Activated naive CD8-positive, alpha-beta T cell treated with anti-CD3 and anti-CD28 coated beads, Interleukin-2, amount 10 ng/mL, durations not matched to agents 7 days and 5 days (primary cell): ENCODE measurements at regions not wholly inside any gene's neighbourhood (a gene's known extent, or its start where the extent isn't known, plus 50 kb on each side); places are given as distances from the start of the nearest gene placed in this dataset.

Source experiments
- ATAC-seq: fragments of 150-1000 bp; cut with Tn5 transposase; one replicate; pipeline ENCODE4 v1.10.0; 2021; ENCODE audit warnings: low read depth, moderate library complexity
- POLR2A ChIA-PET: fragments of 350-600 bp; sonication (Branson Sonifier 250); formaldehyde crosslinking; loops from one replicate; lab custom pipeline; 2021; ENCODE audit warnings: antibody characterized with exemption; lab: Charles Lee
- DNase-seq: peaks from one replicate; pipeline ENCODE4 v3.0.0; 2021
- H3K27ac Mint-ChIP-seq: one replicate; pipeline ENCODE4 v1.8.0; 2022; ENCODE audit warnings: mild to moderate bottlenecking, mixed read lengths
- H3K27me3 Mint-ChIP-seq: one replicate; pipeline ENCODE4 v1.8.0; 2022; ENCODE audit warnings: mild to moderate bottlenecking, moderate library complexity, mixed read lengths
- H3K36me3 Mint-ChIP-seq: one replicate; pipeline ENCODE4 v1.8.0; 2021; ENCODE audit warnings: mild to moderate bottlenecking, mixed read lengths
- H3K4me1 Mint-ChIP-seq: one replicate; pipeline ENCODE4 v1.8.0; 2021; ENCODE audit warnings: mixed read lengths
- H3K4me3 Mint-ChIP-seq: one replicate; pipeline ENCODE4 v1.8.0; 2022; ENCODE audit warnings: mild to moderate bottlenecking, moderate library complexity, mixed read lengths
- H3K9me3 Mint-ChIP-seq: one replicate; pipeline ENCODE4 v1.8.0; 2021; ENCODE audit warnings: mixed read lengths

GRCh38 chr1:98101364-98101763 lies 180.5 kb upstream of the DPYD start:
- no peaks in the 10 kb centered on the region for H3K36me3 Mint-ChIP-seq
- no peak for ATAC-seq
- no peak overlapping the region for H3K27ac Mint-ChIP-seq
- H3K4me3 Mint-ChIP-seq, result no peak overlapping the region
- H3K27me3 Mint-ChIP-seq, result no peaks in the 10 kb centered on the region
- POLR2A ChIA-PET, result no interaction called here
- no peak for DNase-seq
- H3K9me3 Mint-ChIP-seq, result no peaks in the 10 kb centered on the region
- H3K4me1 Mint-ChIP-seq, result no peaks in the 10 kb centered on the region

GRCh38 chr1:98099501-98099900 lies 178.7 kb upstream of the DPYD start:
- Mint-ChIP-seq H3K4me3 (no peak overlapping the region), H3K27ac (no peak overlapping the region), H3K9me3 (no peaks in the 10 kb centered on the region), H3K4me1 (no peaks in the 10 kb centered on the region), H3K27me3 (no peaks in the 10 kb centered on the region), H3K36me3 (no peaks in the 10 kb centered on the region)
- no peak for ATAC-seq
- POLR2A ChIA-PET, result no interaction called here
- no peak for DNase-seq

- Mint-ChIP-seq H3K4me3 (no peak overlapping the region), H3K9me3 (no peaks in the 10 kb centered on the region), H3K27ac (no peak overlapping the region), H3K27me3 (no peaks in the 10 kb centered on the region), H3K4me1 (no peaks in the 10 kb centered on the region), H3K36me3 (no peaks in the 10 kb centered on the region)
- ATAC-seq (no peak), DNase-seq (no peak)
- POLR2A ChIA-PET, result interaction anchor here (0.6 kb wide), 1 partner anchor 765 kb away, joined by 7 read pairs; no protein-coding TSS in a partner anchor
These were observed 177.6 kb upstream of the DPYD start for GRCh38 chr1:98098473-98098872.

GRCh38 chr1:98090351-98090750 lies 169.5 kb upstream of the DPYD start:
- no peak for DNase-seq
- POLR2A ChIA-PET, result no interaction called here
- no peak for ATAC-seq

GRCh38 chr1:98088381-98088780 lies 167.5 kb upstream of the DPYD start:
- Mint-ChIP-seq H3K4me1 (no peaks in the 10 kb centered on the region), H3K27me3 (peaks cover 2% of the 10 kb centered on the region), H3K27ac (no peak overlapping the region), H3K4me3 (no peak overlapping the region), H3K36me3 (no peaks in the 10 kb centered on the region), H3K9me3 (no peaks in the 10 kb centered on the region)
- ATAC-seq, result no peak
- POLR2A ChIA-PET, result no interaction called here
- DNase-seq, result no peak

More at GRCh38 chr1:98090351-98090750, 169.5 kb upstream of the DPYD start:
- Mint-ChIP-seq H3K27ac (no peak overlapping the region), H3K4me1 (no peaks in the 10 kb centered on the region), H3K9me3 (no peaks in the 10 kb centered on the region), H3K27me3 (no peaks in the 10 kb centered on the region), H3K4me3 (no peak overlapping the region), H3K36me3 (no peaks in the 10 kb centered on the region)

- Mint-ChIP-seq H3K27ac (no peak overlapping the region), H3K9me3 (no peaks in the 10 kb centered on the region), H3K27me3 (peaks cover 2% of the 10 kb centered on the region), H3K4me3 (no peak overlapping the region), H3K4me1 (no peaks in the 10 kb centered on the region), H3K36me3 (no peaks in the 10 kb centered on the region)
- DNase-seq (no peak), ATAC-seq (no peak)
- POLR2A ChIA-PET, result no interaction called here
These were observed 166.1 kb upstream of the DPYD start for GRCh38 chr1:98086796-98087441.

GRCh38 chr1:98086156-98086555 lies 165.3 kb upstream of the DPYD start:
- DNase-seq (no peak), ATAC-seq (no peak)
- H3K4me1 Mint-ChIP-seq, result no peaks in the 10 kb centered on the region
- H3K4me3 Mint-ChIP-seq, result no peak overlapping the region
- no peaks in the 10 kb centered on the region for H3K9me3 Mint-ChIP-seq
- POLR2A ChIA-PET, result no interaction called here
- H3K36me3 Mint-ChIP-seq, result no peaks in the 10 kb centered on the region
- H3K27me3 Mint-ChIP-seq, result peaks cover 2% of the 10 kb centered on the region
- no peak overlapping the region for H3K27ac Mint-ChIP-seq

- Mint-ChIP-seq H3K9me3 (no peaks in the 10 kb centered on the region), H3K27me3 (peaks cover 2% of the 10 kb centered on the region), H3K27ac (no peak overlapping the region), H3K4me3 (no peak overlapping the region), H3K4me1 (no peaks in the 10 kb centered on the region), H3K36me3 (no peaks in the 10 kb centered on the region)
- no peak for ATAC-seq
- POLR2A ChIA-PET, result no interaction called here
- no peak for DNase-seq
These were observed 163.4 kb upstream of the DPYD start for GRCh38 chr1:98084188-98084587.

GRCh38 chr1:98081944-98082343 lies 161.1 kb upstream of the DPYD start:
- Mint-ChIP-seq H3K9me3 (no peaks in the 10 kb centered on the region), H3K27ac (no peak overlapping the region), H3K4me3 (no peak overlapping the region), H3K4me1 (no peaks in the 10 kb centered on the region), H3K27me3 (peaks cover 2% of the 10 kb centered on the region), H3K36me3 (no peaks in the 10 kb centered on the region)
- POLR2A ChIA-PET, result no interaction called here
- ATAC-seq (no peak), DNase-seq (no peak)

- no peak for DNase-seq
- ATAC-seq, result no peak
- H3K27me3 Mint-ChIP-seq, result peaks cover 2% of the 10 kb centered on the region
- H3K4me3 Mint-ChIP-seq, result no peak overlapping the region
- no peaks in the 10 kb centered on the region for H3K36me3 Mint-ChIP-seq
- H3K27ac Mint-ChIP-seq, result no peak overlapping the region
- peaks cover 3% of the 10 kb centered on the region for H3K4me1 Mint-ChIP-seq
- no peaks in the 10 kb centered on the region for H3K9me3 Mint-ChIP-seq
- POLR2A ChIA-PET, result no interaction called here
These were observed 157.8 kb upstream of the DPYD start for GRCh38 chr1:98078596-98078995.

GRCh38 chr1:98077691-98078090 lies 156.9 kb upstream of the DPYD start:
- Mint-ChIP-seq H3K36me3 (no peaks in the 10 kb centered on the region), H3K4me3 (no peak overlapping the region), H3K27me3 (peaks cover 2% of the 10 kb centered on the region), H3K27ac (no peak overlapping the region), H3K4me1 (peaks cover 3% of the 10 kb centered on the region), H3K9me3 (no peaks in the 10 kb centered on the region)
- DNase-seq (no peak), ATAC-seq (no peak)
- POLR2A ChIA-PET, result no interaction called here

GRCh38 chr1:98075626-98076025 lies 154.8 kb upstream of the DPYD start:
- DNase-seq, result no peak
- Mint-ChIP-seq H3K27ac (no peak overlapping the region), H3K27me3 (peaks cover 6% of the 10 kb centered on the region), H3K36me3 (no peaks in the 10 kb centered on the region), H3K9me3 (no peaks in the 10 kb centered on the region), H3K4me1 (peaks cover 3% of the 10 kb centered on the region), H3K4me3 (no peak overlapping the region)
- POLR2A ChIA-PET, result no interaction called here
- ATAC-seq, result no peak

GRCh38 chr1:98073823-98074222 lies 153.0 kb upstream of the DPYD start:
- Mint-ChIP-seq H3K4me3 (no peak overlapping the region), H3K4me1 (peaks cover 3% of the 10 kb centered on the region), H3K27me3 (peaks cover 6% of the 10 kb centered on the region), H3K9me3 (no peaks in the 10 kb centered on the region), H3K36me3 (no peaks in the 10 kb centered on the region), H3K27ac (no peak overlapping the region)
- POLR2A ChIA-PET, result no interaction called here
- ATAC-seq (no peak), DNase-seq (no peak)

GRCh38 chr1:98073106-98073505 lies 152.3 kb upstream of the DPYD start:
- POLR2A ChIA-PET, result no interaction called here
- H3K27ac Mint-ChIP-seq, result no peak overlapping the region
- peaks cover 3% of the 10 kb centered on the region for H3K4me1 Mint-ChIP-seq
- H3K9me3 Mint-ChIP-seq, result no peaks in the 10 kb centered on the region
- H3K4me3 Mint-ChIP-seq, result no peak overlapping the region
- no peaks in the 10 kb centered on the region for H3K36me3 Mint-ChIP-seq
- no peak for DNase-seq
- H3K27me3 Mint-ChIP-seq, result peaks cover 6% of the 10 kb centered on the region
- ATAC-seq, result no peak

- H3K4me3 Mint-ChIP-seq, result no peak overlapping the region
- H3K27ac Mint-ChIP-seq, result no peak overlapping the region
- no peak for DNase-seq
- no peaks in the 10 kb centered on the region for H3K36me3 Mint-ChIP-seq
- POLR2A ChIA-PET, result no interaction called here
- ATAC-seq, result no peak
- H3K27me3 Mint-ChIP-seq, result peaks cover 6% of the 10 kb centered on the region
- peaks cover 3% of the 10 kb centered on the region for H3K4me1 Mint-ChIP-seq
- H3K9me3 Mint-ChIP-seq, result no peaks in the 10 kb centered on the region
These were observed 151.2 kb upstream of the DPYD start for GRCh38 chr1:98072047-98072446.
